Fibroblast of lung (primary cell): ENCODE measurements at regions not wholly inside any gene's neighbourhood (a gene's known extent, or its start where the extent isn't known, plus 50 kb on each side); places are given as distances from the start of the nearest gene placed in this dataset.

Experiments
- CTCF ChIP-seq, 2 donors: IDR thresholded peaks in 1 of 2; conservative IDR thresholded peaks in 1 of 2; 1 replicate in 1 of 2; 2 replicates in 1 of 2; pipeline ENCODE4 v1.5.1; 2011 to 2012; ENCODE audit warnings: low read length in 2 of 2, control low read depth in 1 of 2, inconsistent platforms in 1 of 2, low read depth in 1 of 2, mild to moderate bottlenecking in 1 of 2
- EZH2 ChIP-seq: IDR thresholded peaks from 2 replicates; pipeline ENCODE4 v1.5.1; 2012; ENCODE audit warnings: low read length, control low read depth, mild to moderate bottlenecking; ENCODE audit errors: missing control alignments

DNA sequence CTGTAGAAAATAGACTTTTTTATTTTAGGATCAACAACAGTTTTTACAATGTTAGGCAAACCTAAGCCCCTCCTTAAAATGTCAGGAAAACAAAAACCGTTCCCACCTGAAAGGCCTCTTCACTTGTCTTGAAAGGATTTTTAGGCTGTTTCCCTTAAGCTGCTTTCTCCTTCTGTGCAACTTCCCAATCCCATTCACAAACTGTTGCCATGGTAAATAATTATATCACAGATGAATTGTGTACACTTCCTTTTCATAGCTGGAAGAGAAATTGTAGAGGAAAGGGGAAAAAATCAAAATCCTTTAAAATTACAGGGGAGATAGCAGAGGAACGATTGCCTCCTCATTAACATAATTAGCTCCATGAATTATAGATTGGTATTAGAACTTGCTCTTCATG is 1488.0 kb upstream of the CELF4 start:
- TF ChIP-seq EZH2 (no peak), CTCF (conservative IDR thresholded peaks at IDR 0.05 in 1 of 2, IDR thresholded peaks at IDR 0.05 in 1 of 2; ENCODE audit: low read depth in 1 of 2, low read length in 2 of 2) (no peak)
